ENCODE measurements at regions not wholly inside any gene's neighbourhood (a gene's known extent, or its start where the extent isn't known, plus 50 kb on each side); places are given as distances from the start of the nearest gene placed in this dataset.

DNA sequence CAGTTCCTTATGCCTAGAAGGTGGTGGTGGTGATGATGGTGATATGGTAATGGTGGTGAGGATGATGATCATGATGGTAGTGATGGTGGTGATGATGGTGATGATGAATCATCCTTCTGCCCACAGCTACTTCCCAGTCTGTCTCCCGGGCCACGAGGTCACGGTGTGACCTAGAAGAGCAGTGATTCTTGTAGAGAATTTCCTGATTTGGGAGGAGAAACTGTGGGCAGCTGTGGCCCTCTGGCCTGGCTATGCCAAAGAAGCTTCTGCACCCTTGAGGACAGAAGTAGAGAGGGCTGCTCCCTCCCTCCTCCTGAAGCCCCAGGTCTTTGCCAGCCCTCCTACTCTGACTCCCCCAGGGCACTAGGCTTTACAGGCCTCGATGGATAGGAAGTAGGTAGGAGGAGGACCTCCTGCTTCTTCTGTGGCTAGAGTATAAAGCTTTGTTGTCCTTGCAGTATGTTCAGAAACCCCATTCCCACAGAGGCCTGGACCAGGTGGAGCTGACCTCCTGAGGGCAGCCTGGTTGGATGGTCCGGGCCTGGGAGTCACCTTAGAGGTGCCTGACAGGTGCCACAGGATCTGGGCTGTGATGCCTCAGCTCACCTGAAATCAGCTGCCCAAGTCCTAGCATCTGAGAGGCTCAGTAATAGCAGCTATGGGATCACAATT lies 57.9 kb upstream of the EPAS1 start:
- Mint-ChIP-seq H3K9me3 (no peaks in the 10 kb centered on the region), H3K4me3 (no peak overlapping the region), H3K36me3 (ENCODE audit: low read depth) (no peaks in the 10 kb centered on the region), H3K27me3 (ENCODE audit: low read depth, poor library complexity) (peaks cover 8% of the 10 kb centered on the region), H3K27ac (no peak overlapping the region), H3K4me1 (peaks cover 7% of the 10 kb centered on the region)
- no peak for TF ChIP-seq CTCF (IDR thresholded peaks at IDR 0.05)
- no peak for DNase-seq

DNA sequence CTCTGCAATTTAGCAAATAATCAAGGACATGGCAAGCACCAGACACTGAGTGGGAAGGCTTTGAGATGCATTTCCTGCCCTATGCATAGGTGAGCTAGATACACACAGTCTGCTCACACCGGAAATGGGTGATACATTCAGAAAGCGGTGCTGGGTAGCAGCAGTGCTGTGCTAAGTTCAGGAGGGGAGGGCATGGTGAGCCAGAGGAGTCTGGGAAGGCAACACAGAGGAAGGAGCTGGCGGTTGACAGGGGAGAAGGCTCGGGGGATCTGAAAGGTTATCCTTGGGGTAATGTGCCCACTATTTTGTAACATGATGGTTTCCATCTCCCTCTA lies 57.4 kb upstream of the EPAS1 start:
- no peaks in the 10 kb centered on the region for H3K36me3 Mint-ChIP-seq (ENCODE audit: low read depth)
- H3K9me3 Mint-ChIP-seq = no peaks in the 10 kb centered on the region
- no peak overlapping the region for H3K4me3 Mint-ChIP-seq
- peaks cover 7% of the 10 kb centered on the region for H3K4me1 Mint-ChIP-seq
- DNase-seq = no peak
- peaks cover 8% of the 10 kb centered on the region for H3K27me3 Mint-ChIP-seq (ENCODE audit: low read depth, poor library complexity)
- no peak for TF ChIP-seq CTCF (IDR thresholded peaks at IDR 0.05)
- H3K27ac Mint-ChIP-seq = peak overlapping the region; percentile 77

DNA sequence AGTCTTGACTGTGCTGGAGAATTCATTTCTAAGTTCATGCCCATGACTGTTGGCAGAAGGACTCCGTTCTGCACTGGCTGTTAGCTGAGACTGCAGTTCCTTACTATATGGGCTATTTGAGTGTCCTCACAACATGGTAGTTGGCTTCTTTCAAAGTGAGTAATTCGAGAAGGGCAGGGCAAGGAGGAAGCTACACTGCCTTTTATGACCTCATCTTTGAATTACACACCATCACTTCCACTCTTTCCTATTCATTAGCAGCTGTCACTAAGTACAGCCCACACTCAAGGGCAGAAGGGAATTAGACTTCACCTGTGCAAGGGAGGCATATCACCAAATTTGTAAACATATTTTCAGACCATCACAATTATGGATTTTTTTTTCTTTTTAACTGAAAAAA lies 55.9 kb upstream of the EPAS1 start:
- Mint-ChIP-seq H3K27me3 (ENCODE audit: low read depth, poor library complexity) (peaks cover 4% of the 10 kb centered on the region), H3K27ac (no peak overlapping the region), H3K4me1 (peaks cover 7% of the 10 kb centered on the region), H3K9me3 (peaks cover 7% of the 10 kb centered on the region), H3K36me3 (ENCODE audit: low read depth) (no peaks in the 10 kb centered on the region), H3K4me3 (no peak overlapping the region)
- no peak for TF ChIP-seq CTCF (IDR thresholded peaks at IDR 0.05)
- no peak for DNase-seq

- no peak for DNase-seq
- Mint-ChIP-seq H3K27me3 (ENCODE audit: low read depth, poor library complexity) (no peaks in the 10 kb centered on the region), H3K27ac (no peak overlapping the region), H3K4me3 (no peak overlapping the region), H3K36me3 (ENCODE audit: low read depth) (no peaks in the 10 kb centered on the region), H3K9me3 (peaks cover 33% of the 10 kb centered on the region), H3K4me1 (peaks cover 7% of the 10 kb centered on the region)
- TF ChIP-seq CTCF (IDR thresholded peaks at IDR 0.05) = no peak
Observed at GRCh38 chr2:46245869-46246268, 51.3 kb upstream of the EPAS1 start.

- DNase-seq = no peak
- Mint-ChIP-seq H3K36me3 (ENCODE audit: low read depth) (no peaks in the 10 kb centered on the region), H3K4me1 (peaks cover 5% of the 10 kb centered on the region), H3K27ac (no peak overlapping the region), H3K27me3 (ENCODE audit: low read depth, poor library complexity) (no peaks in the 10 kb centered on the region), H3K4me3 (no peak overlapping the region), H3K9me3 (peaks cover 33% of the 10 kb centered on the region)
- no peak for TF ChIP-seq CTCF (IDR thresholded peaks at IDR 0.05)
Observed at GRCh38 chr2:46246790-46247189, 50.4 kb upstream of the EPAS1 start.
